GM12878 (cell line): ENCODE measurements at regions not wholly inside any gene's neighbourhood (a gene's known extent, or its start where the extent isn't known, plus 50 kb on each side); places are given as distances from the start of the nearest gene placed in this dataset.

Source experiments
- CTCF ChIP-seq, 3 experiments: IDR thresholded peaks in 2 of 3; conservative IDR thresholded peaks in 1 of 3; 2 replicates each; pipeline ENCODE4 v1.5.1; 2011; ENCODE audit warnings: low read depth in 3 of 3, low read length in 3 of 3, mild to moderate bottlenecking in 3 of 3, control low read depth in 2 of 3, moderate library complexity in 2 of 3, inconsistent platforms in 1 of 3, mixed read lengths in 1 of 3; ENCODE audit not compliant: control insufficient read depth in 2 of 3, insufficient read depth in 1 of 3; ENCODE audit errors: extremely low read depth in 1 of 3
- MAX ChIP-seq: IDR thresholded peaks from 2 replicates; pipeline ENCODE4 v1.6.1; 2012; ENCODE audit warnings: low read depth, low read length, improper control_type of control experiment
- PKNOX1 ChIP-seq: fragments of 450-650 bp; IDR thresholded peaks from 2 replicates; pipeline ENCODE4 v1.6.1; 2016; ENCODE audit warnings: mild to moderate bottlenecking
- PML ChIP-seq: IDR thresholded peaks from 2 replicates; pipeline ENCODE4 v1.6.1; 2012; ENCODE audit warnings: low read length, inconsistent platforms
- POLR2A ChIP-seq: IDR thresholded peaks from 2 replicates; pipeline ENCODE4 v1.6.1; 2011; ENCODE audit warnings: low read depth, mild to moderate bottlenecking, low read length
- POU2F2 ChIP-seq: IDR thresholded peaks from 3 replicates; pipeline ENCODE4 v1.6.1; 2011; ENCODE audit warnings: low read depth, mild to moderate bottlenecking, low read length, borderline replicate concordance
- RAD21 ChIP-seq: IDR thresholded peaks from 2 replicates; pipeline ENCODE4 v1.6.1; 2011; ENCODE audit warnings: mild to moderate bottlenecking, low read depth, low read length, moderate library complexity; ENCODE audit not compliant: insufficient read depth
- ZBED1 ChIP-seq: IDR thresholded peaks from 2 replicates; pipeline ENCODE4 v1.6.1; 2016; ENCODE audit warnings: borderline replicate concordance

- TF ChIP-seq RAD21 (no peak), PML (no peak), ZBED1 (no peak), CTCF (IDR thresholded peaks at IDR 0.05 in 2 of 3, conservative IDR thresholded peaks at IDR 0.05 in 1 of 3; ENCODE audit: control insufficient read depth in 2 of 3, extremely low read depth in 1 of 3, insufficient read depth in 1 of 3, low read depth in 3 of 3, low read length in 3 of 3) (no peak), PKNOX1 (no peak), POU2F2 (no peak), MAX (no peak), POLR2A (no peak)
Observed at GRCh38 chr6:21911208-21911607, 317.7 kb downstream of the SOX4 start.
